C4-2B (cell line): ENCODE measurements at regions not wholly inside any gene's neighbourhood (a gene's known extent, or its start where the extent isn't known, plus 50 kb on each side); places are given as distances from the start of the nearest gene placed in this dataset.

Source experiments
- ZFX ChIP-seq: fragments of 450-650 bp; IDR thresholded peaks from 2 replicates; pipeline ENCODE4 v1.6.1; 2017
- TF ChIP-seq, protein P1 (sequence below): fragments of 450-650 bp; conservative IDR thresholded peaks from 2 replicates; pipeline ENCODE4 v1.5.1; 2017; ENCODE audit warnings: mild to moderate bottlenecking

DNA sequence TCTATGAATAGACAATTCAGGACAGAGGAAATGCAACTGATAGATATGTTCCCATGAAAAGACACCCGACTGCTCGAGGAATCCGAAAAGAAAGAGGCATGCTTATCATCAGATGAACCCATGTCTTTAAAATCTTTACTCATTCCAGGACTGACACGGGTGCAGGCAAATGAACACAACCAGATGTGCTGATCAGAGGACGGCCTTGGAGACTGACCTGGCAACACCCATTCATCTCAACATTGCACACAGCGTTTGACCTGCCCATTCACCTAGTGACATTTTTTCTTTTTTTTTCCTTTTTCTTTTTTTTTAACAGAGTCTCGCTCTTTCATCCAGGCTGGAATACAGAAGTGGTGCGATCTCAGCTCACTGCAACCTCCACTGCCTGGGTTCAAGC, 377.5 kb downstream of the EIPR1 start:
- TF ChIP-seq, protein P1, sequence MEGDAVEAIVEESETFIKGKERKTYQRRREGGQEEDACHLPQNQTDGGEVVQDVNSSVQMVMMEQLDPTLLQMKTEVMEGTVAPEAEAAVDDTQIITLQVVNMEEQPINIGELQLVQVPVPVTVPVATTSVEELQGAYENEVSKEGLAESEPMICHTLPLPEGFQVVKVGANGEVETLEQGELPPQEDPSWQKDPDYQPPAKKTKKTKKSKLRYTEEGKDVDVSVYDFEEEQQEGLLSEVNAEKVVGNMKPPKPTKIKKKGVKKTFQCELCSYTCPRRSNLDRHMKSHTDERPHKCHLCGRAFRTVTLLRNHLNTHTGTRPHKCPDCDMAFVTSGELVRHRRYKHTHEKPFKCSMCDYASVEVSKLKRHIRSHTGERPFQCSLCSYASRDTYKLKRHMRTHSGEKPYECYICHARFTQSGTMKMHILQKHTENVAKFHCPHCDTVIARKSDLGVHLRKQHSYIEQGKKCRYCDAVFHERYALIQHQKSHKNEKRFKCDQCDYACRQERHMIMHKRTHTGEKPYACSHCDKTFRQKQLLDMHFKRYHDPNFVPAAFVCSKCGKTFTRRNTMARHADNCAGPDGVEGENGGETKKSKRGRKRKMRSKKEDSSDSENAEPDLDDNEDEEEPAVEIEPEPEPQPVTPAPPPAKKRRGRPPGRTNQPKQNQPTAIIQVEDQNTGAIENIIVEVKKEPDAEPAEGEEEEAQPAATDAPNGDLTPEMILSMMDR: no peak
- no peak for TF ChIP-seq ZFX
